ENCODE measurements at regions not wholly inside any gene's neighbourhood (a gene's known extent, or its start where the extent isn't known, plus 50 kb on each side); places are given as distances from the start of the nearest gene placed in this dataset.

GRCh38 chr1:228899421-228899956 is 164.2 kb downstream of the RHOU start:
- DNase-seq = peak; percentile 76

GRCh38 chr1:228900099-228900885 is 165.0 kb downstream of the RHOU start:
- no peak for DNase-seq

GRCh38 chr1:228900886-228901392 is 165.7 kb downstream of the RHOU start:
- DNase-seq = no peak

- no peak for DNase-seq
These were observed 166.8 kb downstream of the RHOU start for GRCh38 chr1:228901936-228902681.

- DNase-seq = no peak
These were observed 167.6 kb downstream of the RHOU start for GRCh38 chr1:228902781-228903433.

GRCh38 chr1:228903434-228904071 is 168.3 kb downstream of the RHOU start:
- DNase-seq = no peak

- no peak for DNase-seq
These were observed 168.9 kb downstream of the RHOU start for GRCh38 chr1:228904222-228904621.

GRCh38 chr1:228905701-228906101 is 170.4 kb downstream of the RHOU start:
- DNase-seq = no peak

GRCh38 chr1:228906223-228906860 is 171.1 kb downstream of the RHOU start:
- no peak for DNase-seq

GRCh38 chr1:228911225-228912210 is 176.2 kb downstream of the RHOU start:
- DNase-seq = no peak

- no peak for DNase-seq
These were observed 178.5 kb downstream of the RHOU start for GRCh38 chr1:228913626-228914414.

- DNase-seq = no peak
These were observed 179.4 kb downstream of the RHOU start for GRCh38 chr1:228914700-228915099.

GRCh38 chr1:228917342-228917741 is 182.1 kb downstream of the RHOU start:
- DNase-seq = no peak

GRCh38 chr1:228917755-228918154 is 182.5 kb downstream of the RHOU start:
- no peak for DNase-seq

- DNase-seq = no peak
These were observed 183.1 kb downstream of the RHOU start for GRCh38 chr1:228918335-228918734.

- DNase-seq = no peak
These were observed 184.6 kb downstream of the RHOU start for GRCh38 chr1:228919914-228920313.

- no peak for DNase-seq
These were observed 185.6 kb downstream of the RHOU start for GRCh38 chr1:228920831-228921230.

GRCh38 chr1:228921481-228921880 is 186.2 kb downstream of the RHOU start:
- peak; percentile 69 for DNase-seq

- DNase-seq = no peak
These were observed 187.6 kb downstream of the RHOU start for GRCh38 chr1:228922722-228923376.
